ENCODE measurements at regions not wholly inside any gene's neighbourhood (a gene's known extent, or its start where the extent isn't known, plus 50 kb on each side); places are given as distances from the start of the nearest gene placed in this dataset.

DNA sequence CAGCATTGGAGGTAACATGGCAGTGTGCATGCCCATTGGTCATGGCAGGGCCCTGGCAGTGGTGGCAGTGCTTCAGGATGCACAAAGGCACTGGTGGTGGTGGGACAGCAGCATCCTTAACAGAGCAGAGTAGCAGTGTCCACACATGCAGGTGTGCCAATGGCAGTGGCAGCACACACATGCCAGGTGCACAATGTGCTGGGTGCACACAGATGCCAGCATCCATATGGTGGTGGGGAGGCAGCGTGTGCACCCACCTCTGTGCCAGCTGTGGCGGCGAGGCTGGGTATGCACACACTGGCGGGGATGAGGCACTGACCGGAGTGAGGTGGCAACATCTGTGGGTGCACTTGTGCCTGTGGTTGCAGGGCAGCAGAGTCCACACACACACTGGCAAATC is 150.6 kb downstream of the SI start:
- no peak for DNase-seq (ENCODE audit: low read depth in 2 of 2)
- H3K27ac ChIP-seq (ENCODE audit: insufficient read depth, low read length), result no peak overlapping the region
- no peaks in the 10 kb centered on the region for H3K4me1 ChIP-seq (ENCODE audit: control insufficient read depth, extremely low read depth, insufficient read depth, low read length)
- no peaks in the 10 kb centered on the region for H3K27me3 ChIP-seq (ENCODE audit: control insufficient read depth, insufficient read depth, low read length)
- no peak overlapping the region for H3K4me2 ChIP-seq (ENCODE audit: extremely low read depth, insufficient read depth, low read length)
- H3K79me2 ChIP-seq (ENCODE audit: control insufficient read depth, insufficient read depth, low read length), result no peaks in the 10 kb centered on the region
- H4K20me1 ChIP-seq (ENCODE audit: control insufficient read depth, extremely low read depth, insufficient read depth, low read length), result no peaks in the 10 kb centered on the region
- H3K9me3 ChIP-seq (ENCODE audit: control insufficient read depth, insufficient read depth, low read depth, low read length), result no peaks in the 10 kb centered on the region
- H3K4me3 ChIP-seq (replicated peaks in 1 of 4; ENCODE audit: control extremely low read depth in 1 of 4, insufficient read depth in 1 of 4, low read depth in 3 of 4, low read length in 4 of 4), result no peak overlapping the region
- H2AFZ ChIP-seq (ENCODE audit: low read length), result no peak overlapping the region
- H3K36me3 ChIP-seq (ENCODE audit: control insufficient read depth, insufficient read depth, low read length), result no peaks in the 10 kb centered on the region
- no peak for TF ChIP-seq EZH2 (IDR thresholded peaks at IDR 0.05; ENCODE audit: low read length, missing control alignments)
- TF ChIP-seq, protein P1, sequence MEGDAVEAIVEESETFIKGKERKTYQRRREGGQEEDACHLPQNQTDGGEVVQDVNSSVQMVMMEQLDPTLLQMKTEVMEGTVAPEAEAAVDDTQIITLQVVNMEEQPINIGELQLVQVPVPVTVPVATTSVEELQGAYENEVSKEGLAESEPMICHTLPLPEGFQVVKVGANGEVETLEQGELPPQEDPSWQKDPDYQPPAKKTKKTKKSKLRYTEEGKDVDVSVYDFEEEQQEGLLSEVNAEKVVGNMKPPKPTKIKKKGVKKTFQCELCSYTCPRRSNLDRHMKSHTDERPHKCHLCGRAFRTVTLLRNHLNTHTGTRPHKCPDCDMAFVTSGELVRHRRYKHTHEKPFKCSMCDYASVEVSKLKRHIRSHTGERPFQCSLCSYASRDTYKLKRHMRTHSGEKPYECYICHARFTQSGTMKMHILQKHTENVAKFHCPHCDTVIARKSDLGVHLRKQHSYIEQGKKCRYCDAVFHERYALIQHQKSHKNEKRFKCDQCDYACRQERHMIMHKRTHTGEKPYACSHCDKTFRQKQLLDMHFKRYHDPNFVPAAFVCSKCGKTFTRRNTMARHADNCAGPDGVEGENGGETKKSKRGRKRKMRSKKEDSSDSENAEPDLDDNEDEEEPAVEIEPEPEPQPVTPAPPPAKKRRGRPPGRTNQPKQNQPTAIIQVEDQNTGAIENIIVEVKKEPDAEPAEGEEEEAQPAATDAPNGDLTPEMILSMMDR (conservative IDR thresholded peaks at IDR 0.05 in 1 of 2, IDR thresholded peaks at IDR 0.05 in 1 of 2; ENCODE audit: low read depth in 1 of 2, low read length in 2 of 2), result no peak
- no peak overlapping the region for H3K9ac ChIP-seq (ENCODE audit: insufficient read depth, low read length)

DNA sequence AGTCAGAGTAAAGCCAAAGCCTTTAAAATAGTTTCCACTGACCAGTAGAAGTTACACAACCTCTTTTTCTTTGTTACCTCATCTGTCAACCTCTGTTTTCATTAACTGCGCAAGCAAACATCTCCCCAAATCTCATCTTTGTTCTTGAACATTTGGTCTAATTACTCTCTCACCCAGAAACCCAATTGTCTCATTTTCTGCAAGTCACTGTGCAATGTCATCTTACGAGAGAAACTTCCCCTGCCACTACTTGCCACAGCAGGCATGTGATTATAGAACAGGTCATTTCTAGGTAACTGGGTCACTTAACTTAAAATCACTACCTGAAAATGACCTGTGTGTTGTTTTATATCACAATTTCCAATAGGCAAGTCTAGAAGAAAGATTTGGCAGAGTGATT is 159.4 kb downstream of the SI start:
- no peak for DNase-seq (ENCODE audit: low read depth in 2 of 2)
- H3K4me1 ChIP-seq (ENCODE audit: control insufficient read depth, extremely low read depth, insufficient read depth, low read length), result no peaks in the 10 kb centered on the region

DNA sequence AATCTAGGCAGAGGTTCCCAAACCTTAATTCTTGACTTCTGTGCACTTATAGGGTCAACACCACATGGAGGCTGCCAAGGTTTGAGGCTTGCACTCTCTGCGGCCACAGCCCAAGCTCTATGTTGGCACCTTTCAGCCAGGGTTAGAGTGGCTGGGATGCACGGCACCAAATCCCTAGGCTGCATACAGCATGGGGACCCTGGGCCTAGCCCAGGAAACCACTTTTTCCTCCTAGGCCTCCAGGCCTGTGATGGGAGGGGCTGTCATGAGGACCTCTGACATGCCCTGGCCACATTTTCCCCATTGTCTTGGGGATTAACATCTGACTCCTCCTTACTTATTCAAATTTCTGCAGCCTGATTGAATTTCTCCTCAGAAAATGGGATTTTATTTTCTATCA is 165.4 kb downstream of the SI start:
- Histone ChIP-seq H3K9me3 (ENCODE audit: control insufficient read depth, insufficient read depth, low read depth, low read length) (no peaks in the 10 kb centered on the region), H3K4me3 (replicated peaks in 1 of 4; ENCODE audit: control extremely low read depth in 1 of 4, insufficient read depth in 1 of 4, low read depth in 3 of 4, low read length in 4 of 4) (no peak overlapping the region), H3K36me3 (ENCODE audit: control insufficient read depth, insufficient read depth, low read length) (no peaks in the 10 kb centered on the region), H3K4me1 (ENCODE audit: control insufficient read depth, extremely low read depth, insufficient read depth, low read length) (no peaks in the 10 kb centered on the region), H3K4me2 (ENCODE audit: extremely low read depth, insufficient read depth, low read length) (no peak overlapping the region), H4K20me1 (ENCODE audit: control insufficient read depth, extremely low read depth, insufficient read depth, low read length) (no peaks in the 10 kb centered on the region), H3K27me3 (ENCODE audit: control insufficient read depth, insufficient read depth, low read length) (no peaks in the 10 kb centered on the region), H3K27ac (ENCODE audit: insufficient read depth, low read length) (no peak overlapping the region), H3K9ac (ENCODE audit: insufficient read depth, low read length) (no peak overlapping the region), H2AFZ (ENCODE audit: low read length) (no peak overlapping the region), H3K79me2 (ENCODE audit: control insufficient read depth, insufficient read depth, low read length) (no peaks in the 10 kb centered on the region)
- TF ChIP-seq EZH2 (IDR thresholded peaks at IDR 0.05; ENCODE audit: low read length, missing control alignments), result no peak
- TF ChIP-seq, protein P1 (conservative IDR thresholded peaks at IDR 0.05 in 1 of 2, IDR thresholded peaks at IDR 0.05 in 1 of 2; ENCODE audit: low read depth in 1 of 2, low read length in 2 of 2), result no peak
- no peak for DNase-seq (ENCODE audit: low read depth in 2 of 2)

More for the DNA sequence above, 159.4 kb downstream of the SI start:
- no peak for TF ChIP-seq EZH2 (IDR thresholded peaks at IDR 0.05; ENCODE audit: low read length, missing control alignments)
- TF ChIP-seq, protein P1 (conservative IDR thresholded peaks at IDR 0.05 in 1 of 2, IDR thresholded peaks at IDR 0.05 in 1 of 2; ENCODE audit: low read depth in 1 of 2, low read length in 2 of 2), result no peak
- H3K9me3 ChIP-seq (ENCODE audit: control insufficient read depth, insufficient read depth, low read depth, low read length), result no peaks in the 10 kb centered on the region
- no peak overlapping the region for H3K4me3 ChIP-seq (replicated peaks in 1 of 4; ENCODE audit: control extremely low read depth in 1 of 4, insufficient read depth in 1 of 4, low read depth in 3 of 4, low read length in 4 of 4)
- no peaks in the 10 kb centered on the region for H3K79me2 ChIP-seq (ENCODE audit: control insufficient read depth, insufficient read depth, low read length)
- no peak overlapping the region for H2AFZ ChIP-seq (ENCODE audit: low read length)
- H3K27me3 ChIP-seq (ENCODE audit: control insufficient read depth, insufficient read depth, low read length), result no peaks in the 10 kb centered on the region
- H4K20me1 ChIP-seq (ENCODE audit: control insufficient read depth, extremely low read depth, insufficient read depth, low read length), result no peaks in the 10 kb centered on the region
- H3K9ac ChIP-seq (ENCODE audit: insufficient read depth, low read length), result no peak overlapping the region
- H3K4me2 ChIP-seq (ENCODE audit: extremely low read depth, insufficient read depth, low read length), result no peak overlapping the region
- H3K36me3 ChIP-seq (ENCODE audit: control insufficient read depth, insufficient read depth, low read length), result no peaks in the 10 kb centered on the region
- no peak overlapping the region for H3K27ac ChIP-seq (ENCODE audit: insufficient read depth, low read length)
